Erythroblast (primary cell): ENCODE measurements at regions not wholly inside any gene's neighbourhood (a gene's known extent, or its start where the extent isn't known, plus 50 kb on each side); places are given as distances from the start of the nearest gene placed in this dataset.

Experiments used
- GATA1 ChIP-seq: IDR thresholded peaks from 2 replicates; pipeline ENCODE4 v1.6.1; 2011; ENCODE audit warnings: low read depth, mild to moderate bottlenecking, control low read depth, low read length, moderate library complexity
- POLR2A ChIP-seq: IDR thresholded peaks from 2 replicates; pipeline ENCODE4 v1.6.1; 2011; ENCODE audit warnings: mild to moderate bottlenecking, low read length

- TF ChIP-seq POLR2A (no peak), GATA1 (no peak)
Measured at GRCh38 chr1:198064181-198064580, 92.6 kb upstream of the NEK7 start.
